ENCODE measurements at regions not wholly inside any gene's neighbourhood (a gene's known extent, or its start where the extent isn't known, plus 50 kb on each side); places are given as distances from the start of the nearest gene placed in this dataset.

DNA sequence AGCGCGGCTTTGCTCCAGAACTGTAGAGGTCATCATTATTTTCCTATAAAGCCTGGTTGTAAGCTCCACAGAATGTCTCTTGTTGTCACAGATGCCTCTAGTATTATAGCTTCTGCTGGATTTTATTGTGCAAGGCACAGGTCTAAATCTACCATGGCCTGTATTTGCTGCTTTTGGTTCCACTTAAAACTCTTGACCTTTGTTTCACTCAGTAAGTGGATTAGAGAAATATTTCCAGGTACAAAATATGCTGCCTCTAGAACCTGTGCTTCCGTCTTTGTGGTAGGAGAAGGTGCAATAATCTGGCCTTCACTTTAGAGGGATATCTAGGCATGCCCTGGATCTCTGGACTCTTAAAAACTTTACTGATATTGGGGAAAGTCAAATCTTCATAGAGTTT, 476.6 kb upstream of the CD180 start:
- Histone ChIP-seq H3K23me2 (ENCODE audit: insufficient read length, low read depth, low read length, poor library complexity, severe bottlenecking) (no peaks in the 10 kb centered on the region), H3K23ac (ENCODE audit: insufficient read length, low read depth, low read length) (no peak overlapping the region), H2BK5ac (ENCODE audit: insufficient read length, low read length) (no peak overlapping the region), H2BK15ac (ENCODE audit: low read depth, low read length) (no peak overlapping the region), H3K27me3 (ENCODE audit: insufficient read depth, low read length) (no peaks in the 10 kb centered on the region), H4K8ac (replicated peaks; ENCODE audit: insufficient read length, low read depth, low read length) (no peak overlapping the region), H3K4me2 (ENCODE audit: insufficient read depth, insufficient read length, low read length) (no peak overlapping the region), H3K56ac (ENCODE audit: insufficient read length, low read depth, low read length) (no peak overlapping the region), H3K18ac (ENCODE audit: insufficient read length, low read depth, low read length) (no peak overlapping the region), H3T11ph (ENCODE audit: low read length) (no peak overlapping the region), H2BK20ac (ENCODE audit: low read depth, low read length, poor library complexity, severe bottlenecking) (no peak overlapping the region), H2BK120ac (ENCODE audit: low read depth, low read length, poor library complexity, severe bottlenecking) (no peak overlapping the region), H3K9me3 (ENCODE audit: control insufficient read depth, low read depth, low read length) (no peaks in the 10 kb centered on the region), H3K9ac (ENCODE audit: extremely low read depth, insufficient read length, low read length) (no peak overlapping the region), H3K4ac (ENCODE audit: low read depth, low read length) (no peak overlapping the region), H3K14ac (ENCODE audit: insufficient read depth, low read length) (no peak overlapping the region), H2BK12ac (ENCODE audit: insufficient read length, low read depth, low read length) (no peak overlapping the region), H4K91ac (ENCODE audit: insufficient read length, low read depth, low read length) (no peak overlapping the region), H4K5ac (ENCODE audit: insufficient read length, low read depth, low read length) (no peak overlapping the region), H3K79me2 (ENCODE audit: insufficient read depth, low read length) (no peaks in the 10 kb centered on the region), H3K27ac (ENCODE audit: insufficient read length, low read depth, low read length) (no peak overlapping the region), H4K20me1 (ENCODE audit: control insufficient read depth, insufficient read depth, insufficient read length) (no peaks in the 10 kb centered on the region), H3K79me1 (ENCODE audit: insufficient read depth, low read depth, low read length, poor library complexity, severe bottlenecking) (no peaks in the 10 kb centered on the region), H2AFZ (ENCODE audit: low read length) (no peak overlapping the region), H2AK5ac (ENCODE audit: insufficient read length, low read length) (no peak overlapping the region), H3K4me1 (ENCODE audit: insufficient read depth, low read length) (no peaks in the 10 kb centered on the region)
- Mint-ChIP-seq H3K4me3 (no peak overlapping the region), H3K9me3 (peaks cover 5% of the 10 kb centered on the region in 2 experiments; a peak in 4 of 5 replicates), H3K4me1 (peaks cover 5 to 8% of the 10 kb centered on the region in 2 experiments), H3K27me3 (ENCODE audit: low read depth) (no peaks in the 10 kb centered on the region), H3K36me3 (ENCODE audit: insufficient read depth in 1 of 3, low read depth in 3 of 3) (peaks cover 0 to 4% (median 0%) of the 10 kb centered on the region in 3 experiments; a peak in 4 of 7 replicates), H3K27ac (no peak overlapping the region)
- TF ChIP-seq, protein P1, sequence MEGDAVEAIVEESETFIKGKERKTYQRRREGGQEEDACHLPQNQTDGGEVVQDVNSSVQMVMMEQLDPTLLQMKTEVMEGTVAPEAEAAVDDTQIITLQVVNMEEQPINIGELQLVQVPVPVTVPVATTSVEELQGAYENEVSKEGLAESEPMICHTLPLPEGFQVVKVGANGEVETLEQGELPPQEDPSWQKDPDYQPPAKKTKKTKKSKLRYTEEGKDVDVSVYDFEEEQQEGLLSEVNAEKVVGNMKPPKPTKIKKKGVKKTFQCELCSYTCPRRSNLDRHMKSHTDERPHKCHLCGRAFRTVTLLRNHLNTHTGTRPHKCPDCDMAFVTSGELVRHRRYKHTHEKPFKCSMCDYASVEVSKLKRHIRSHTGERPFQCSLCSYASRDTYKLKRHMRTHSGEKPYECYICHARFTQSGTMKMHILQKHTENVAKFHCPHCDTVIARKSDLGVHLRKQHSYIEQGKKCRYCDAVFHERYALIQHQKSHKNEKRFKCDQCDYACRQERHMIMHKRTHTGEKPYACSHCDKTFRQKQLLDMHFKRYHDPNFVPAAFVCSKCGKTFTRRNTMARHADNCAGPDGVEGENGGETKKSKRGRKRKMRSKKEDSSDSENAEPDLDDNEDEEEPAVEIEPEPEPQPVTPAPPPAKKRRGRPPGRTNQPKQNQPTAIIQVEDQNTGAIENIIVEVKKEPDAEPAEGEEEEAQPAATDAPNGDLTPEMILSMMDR (conservative IDR thresholded peaks at IDR 0.05) = no peak
- no peak for DNase-seq
- no CpG with 5 or more reads among the region's 3 CpGs for WGBS (ENCODE audit: extremely low coverage, insufficient read length, low lambda C conversion rate)
